Prostate gland (tissue), 2 donors: ENCODE measurements at regions not wholly inside any gene's neighbourhood (a gene's known extent, or its start where the extent isn't known, plus 50 kb on each side); places are given as distances from the start of the nearest gene placed in this dataset.

Source experiments
- POLR2A ChIP-seq: fragments of 450-650 bp; IDR thresholded peaks from one replicate; pipeline ENCODE4 v1.6.1; 2016; ENCODE audit warnings: antibody characterized with exemption, mild to moderate bottlenecking
- POLR2AphosphoS5 ChIP-seq: sonication (generic); formaldehyde crosslinking; IDR thresholded peaks from one replicate; pipeline ENCODE4 v1.6.1; 2017; ENCODE audit warnings: antibody characterized with exemption
- TF ChIP-seq, protein P1 (sequence below), 4 experiments: fragments of 200-600 bp in 2 of 4; fragments of 450-650 bp in 2 of 4; sonication (generic) in 2 of 4; IDR thresholded peaks; 1 replicate in 3 of 4; 2 replicates in 1 of 4; pipeline ENCODE4 v1.5.1; 2016 to 2019; ENCODE audit warnings: antibody characterized with exemption in 4 of 4, mild to moderate bottlenecking in 2 of 4, moderate library complexity in 2 of 4

DNA sequence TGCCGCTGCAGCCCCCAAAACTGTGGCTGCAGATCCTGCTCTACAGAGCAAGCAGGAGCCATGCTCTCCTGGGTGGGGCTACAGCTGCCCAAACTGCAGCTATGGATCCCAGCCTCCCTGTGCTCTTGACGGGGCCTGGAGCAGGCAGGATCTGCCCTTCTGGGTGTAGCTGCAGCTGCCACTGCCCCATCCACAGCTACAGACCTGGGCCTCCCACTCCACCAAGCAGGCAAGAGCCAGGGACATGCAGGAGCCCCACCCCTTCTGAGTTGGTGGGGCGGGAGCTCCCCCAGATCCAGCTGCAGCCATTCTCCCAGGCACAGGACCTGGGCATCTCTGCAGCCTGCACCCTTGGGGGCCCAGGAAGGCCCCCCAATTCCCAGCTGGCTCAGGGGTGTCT lies 551.2 kb upstream of the CA10 start:
- no peak for TF ChIP-seq POLR2A
- TF ChIP-seq, protein P1, sequence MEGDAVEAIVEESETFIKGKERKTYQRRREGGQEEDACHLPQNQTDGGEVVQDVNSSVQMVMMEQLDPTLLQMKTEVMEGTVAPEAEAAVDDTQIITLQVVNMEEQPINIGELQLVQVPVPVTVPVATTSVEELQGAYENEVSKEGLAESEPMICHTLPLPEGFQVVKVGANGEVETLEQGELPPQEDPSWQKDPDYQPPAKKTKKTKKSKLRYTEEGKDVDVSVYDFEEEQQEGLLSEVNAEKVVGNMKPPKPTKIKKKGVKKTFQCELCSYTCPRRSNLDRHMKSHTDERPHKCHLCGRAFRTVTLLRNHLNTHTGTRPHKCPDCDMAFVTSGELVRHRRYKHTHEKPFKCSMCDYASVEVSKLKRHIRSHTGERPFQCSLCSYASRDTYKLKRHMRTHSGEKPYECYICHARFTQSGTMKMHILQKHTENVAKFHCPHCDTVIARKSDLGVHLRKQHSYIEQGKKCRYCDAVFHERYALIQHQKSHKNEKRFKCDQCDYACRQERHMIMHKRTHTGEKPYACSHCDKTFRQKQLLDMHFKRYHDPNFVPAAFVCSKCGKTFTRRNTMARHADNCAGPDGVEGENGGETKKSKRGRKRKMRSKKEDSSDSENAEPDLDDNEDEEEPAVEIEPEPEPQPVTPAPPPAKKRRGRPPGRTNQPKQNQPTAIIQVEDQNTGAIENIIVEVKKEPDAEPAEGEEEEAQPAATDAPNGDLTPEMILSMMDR (IDR thresholded peaks at IDR 0.05), result no peak
- TF ChIP-seq POLR2AphosphoS5, result no peak
